WERI-Rb-1 (cell line): ENCODE measurements at regions not wholly inside any gene's neighbourhood (a gene's known extent, or its start where the extent isn't known, plus 50 kb on each side); places are given as distances from the start of the nearest gene placed in this dataset.

ENCODE experiments used
- DNase-seq: peaks from one replicate; pipeline ENCODE4 v3.0.0-alpha.2; 2020
- H3K27ac ChIP-seq: fragments of 250-450 bp; sonication (Bioruptor Pico); 2 replicates; pipeline ENCODE4 v1.5.1; 2020; ENCODE audit warnings: mild to moderate bottlenecking, moderate library complexity
- H3K27me3 ChIP-seq: fragments of 250-450 bp; sonication (Bioruptor Pico); 2 replicates; pipeline ENCODE4 v1.5.1; 2021; ENCODE audit warnings: mild to moderate bottlenecking, low read depth, moderate library complexity; ENCODE audit not compliant: insufficient read depth, severe bottlenecking
- H3K36me3 ChIP-seq: fragments of 250-450 bp; sonication (Bioruptor Pico); 2 replicates; pipeline ENCODE4 v1.5.1; 2020; ENCODE audit warnings: mild to moderate bottlenecking, moderate library complexity
- H3K4me3 ChIP-seq: 2 replicates; pipeline ENCODE4 v1.5.1; 2011; ENCODE audit warnings: low read depth, mild to moderate bottlenecking, control low read depth, low read length
- H3K9me3 ChIP-seq: fragments of 250-450 bp; sonication (Bioruptor Pico); 2 replicates; pipeline ENCODE4 v1.5.1; 2021; ENCODE audit warnings: mild to moderate bottlenecking, moderate library complexity; ENCODE audit not compliant: severe bottlenecking
- TF ChIP-seq, protein P1 (sequence below): IDR thresholded peaks from 2 replicates; pipeline ENCODE4 v1.5.1; 2011; ENCODE audit warnings: low read depth, mild to moderate bottlenecking, control low read depth, inconsistent platforms, low read length

DNA sequence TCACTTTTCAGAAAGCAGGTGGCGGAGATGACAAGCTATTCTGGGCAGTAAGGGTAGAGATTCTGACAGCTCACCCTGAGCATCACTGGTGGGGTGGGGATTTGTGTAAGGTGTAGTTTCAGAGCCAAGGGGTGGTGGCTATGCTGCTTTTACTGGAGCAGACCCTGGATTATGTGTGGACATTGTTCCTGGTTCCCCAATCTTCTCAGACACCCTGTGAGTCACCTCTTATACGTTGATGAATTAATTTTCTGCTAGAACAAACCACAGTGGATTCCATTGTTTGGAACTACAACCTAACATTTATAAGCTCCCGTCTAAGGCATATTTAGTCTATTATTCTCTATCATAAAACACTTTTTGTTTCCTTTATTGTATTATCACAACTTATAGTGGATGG, 169.5 kb upstream of the COL8A1 start:
- Histone ChIP-seq H3K4me3 (no peak overlapping the region), H3K36me3 (no peaks in the 10 kb centered on the region), H3K9me3 (no peaks in the 10 kb centered on the region), H3K27ac (no peak overlapping the region), H3K27me3 (no peaks in the 10 kb centered on the region)
- DNase-seq: no peak
- TF ChIP-seq, protein P1, sequence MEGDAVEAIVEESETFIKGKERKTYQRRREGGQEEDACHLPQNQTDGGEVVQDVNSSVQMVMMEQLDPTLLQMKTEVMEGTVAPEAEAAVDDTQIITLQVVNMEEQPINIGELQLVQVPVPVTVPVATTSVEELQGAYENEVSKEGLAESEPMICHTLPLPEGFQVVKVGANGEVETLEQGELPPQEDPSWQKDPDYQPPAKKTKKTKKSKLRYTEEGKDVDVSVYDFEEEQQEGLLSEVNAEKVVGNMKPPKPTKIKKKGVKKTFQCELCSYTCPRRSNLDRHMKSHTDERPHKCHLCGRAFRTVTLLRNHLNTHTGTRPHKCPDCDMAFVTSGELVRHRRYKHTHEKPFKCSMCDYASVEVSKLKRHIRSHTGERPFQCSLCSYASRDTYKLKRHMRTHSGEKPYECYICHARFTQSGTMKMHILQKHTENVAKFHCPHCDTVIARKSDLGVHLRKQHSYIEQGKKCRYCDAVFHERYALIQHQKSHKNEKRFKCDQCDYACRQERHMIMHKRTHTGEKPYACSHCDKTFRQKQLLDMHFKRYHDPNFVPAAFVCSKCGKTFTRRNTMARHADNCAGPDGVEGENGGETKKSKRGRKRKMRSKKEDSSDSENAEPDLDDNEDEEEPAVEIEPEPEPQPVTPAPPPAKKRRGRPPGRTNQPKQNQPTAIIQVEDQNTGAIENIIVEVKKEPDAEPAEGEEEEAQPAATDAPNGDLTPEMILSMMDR: no peak

DNA sequence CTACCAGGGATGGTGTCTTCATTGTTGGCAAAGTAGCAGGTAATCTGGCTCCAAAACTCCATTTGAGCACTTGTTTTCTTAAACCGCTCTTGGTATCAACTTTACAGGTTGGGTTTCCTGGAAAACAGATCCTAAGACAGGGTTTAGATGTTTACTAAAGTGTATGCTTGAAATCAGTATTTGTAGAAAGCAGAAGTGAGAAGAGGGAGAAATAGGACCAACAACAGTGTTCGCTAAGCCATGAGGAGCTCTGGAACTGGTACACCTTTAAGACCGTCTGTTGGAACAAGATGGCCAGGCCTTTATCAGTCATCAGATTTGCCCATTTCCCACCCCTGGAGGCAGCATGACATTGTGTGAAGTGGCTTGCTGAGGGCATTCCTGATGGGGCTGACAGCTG, 171.0 kb upstream of the COL8A1 start:
- TF ChIP-seq, protein P1: no peak
- Histone ChIP-seq H3K27me3 (no peaks in the 10 kb centered on the region), H3K4me3 (no peak overlapping the region), H3K27ac (no peak overlapping the region), H3K36me3 (no peaks in the 10 kb centered on the region), H3K9me3 (no peaks in the 10 kb centered on the region)
- no peak for DNase-seq

DNA sequence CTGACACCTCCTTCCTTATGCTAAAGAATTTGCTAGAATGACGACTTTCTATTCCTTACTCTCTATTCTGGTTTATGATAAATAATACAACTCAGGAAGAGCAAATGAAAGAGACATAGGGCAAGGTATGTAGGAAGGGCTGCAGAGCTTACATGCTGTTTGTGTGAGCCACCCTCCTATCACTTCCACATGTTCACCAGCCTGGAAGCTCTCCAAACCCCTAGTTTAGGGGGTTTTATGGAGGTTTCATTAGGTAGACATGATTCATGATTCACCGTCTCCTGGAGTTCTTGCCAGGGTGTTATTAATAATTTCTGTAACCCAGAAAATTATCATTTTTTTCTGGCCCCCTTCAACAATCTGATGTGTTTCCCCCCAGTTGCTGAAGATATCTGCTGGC, 172.1 kb upstream of the COL8A1 start:
- no peak for DNase-seq
- Histone ChIP-seq H3K4me3 (no peak overlapping the region), H3K36me3 (no peaks in the 10 kb centered on the region), H3K27ac (no peak overlapping the region), H3K9me3 (no peaks in the 10 kb centered on the region), H3K27me3 (no peaks in the 10 kb centered on the region)
- TF ChIP-seq, protein P1: no peak

DNA sequence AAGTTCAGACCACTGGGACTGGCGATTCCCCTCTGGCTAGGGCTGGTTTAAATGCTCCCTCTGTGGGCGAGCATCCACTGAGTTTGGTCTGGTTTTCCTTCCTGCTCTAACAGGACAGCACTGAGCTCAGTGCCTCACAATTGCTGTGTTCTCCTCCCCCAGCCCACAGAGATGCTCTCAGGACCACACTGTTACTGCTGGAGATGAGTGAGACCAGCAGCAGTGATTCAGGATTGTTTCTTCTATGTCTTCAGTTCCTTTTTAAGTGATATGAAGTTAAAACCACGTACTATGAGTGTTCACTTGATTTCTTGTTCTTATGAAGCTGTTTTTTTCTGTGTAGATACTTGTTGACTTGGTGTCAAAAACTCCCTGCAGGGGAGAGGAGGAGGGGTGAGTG, 180.4 kb upstream of the COL8A1 start:
- H3K9me3 ChIP-seq: no peaks in the 10 kb centered on the region
- DNase-seq: no peak
- no peak overlapping the region for H3K27ac ChIP-seq
- TF ChIP-seq, protein P1: no peak
- H3K36me3 ChIP-seq: no peaks in the 10 kb centered on the region
- no peaks in the 10 kb centered on the region for H3K27me3 ChIP-seq
- H3K4me3 ChIP-seq: no peak overlapping the region

DNA sequence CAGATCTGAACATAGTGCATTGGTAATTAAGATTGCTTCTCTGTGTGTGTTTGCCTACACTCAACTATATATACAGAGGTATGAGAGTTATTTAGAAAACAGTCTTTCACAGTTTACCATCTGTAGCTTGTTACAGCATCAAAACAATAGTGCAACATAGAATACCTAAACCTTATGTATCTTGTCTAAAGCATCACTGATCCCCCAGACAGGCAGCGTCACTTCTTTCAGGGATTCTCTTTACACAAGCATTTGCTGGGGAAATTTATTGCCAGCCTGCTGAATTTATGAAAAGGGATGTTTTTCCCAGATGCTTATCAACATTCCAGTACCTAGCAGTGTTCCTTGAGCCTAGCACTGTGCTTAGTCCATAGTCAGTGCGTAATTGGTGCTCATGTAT, 195.8 kb upstream of the COL8A1 start:
- DNase-seq: no peak
- H3K4me3 ChIP-seq: no peak overlapping the region
- no peaks in the 10 kb centered on the region for H3K36me3 ChIP-seq
- H3K27ac ChIP-seq: no peak overlapping the region
- H3K27me3 ChIP-seq: peaks cover 13% of the 10 kb centered on the region
- no peaks in the 10 kb centered on the region for H3K9me3 ChIP-seq
- TF ChIP-seq, protein P1: no peak

DNA sequence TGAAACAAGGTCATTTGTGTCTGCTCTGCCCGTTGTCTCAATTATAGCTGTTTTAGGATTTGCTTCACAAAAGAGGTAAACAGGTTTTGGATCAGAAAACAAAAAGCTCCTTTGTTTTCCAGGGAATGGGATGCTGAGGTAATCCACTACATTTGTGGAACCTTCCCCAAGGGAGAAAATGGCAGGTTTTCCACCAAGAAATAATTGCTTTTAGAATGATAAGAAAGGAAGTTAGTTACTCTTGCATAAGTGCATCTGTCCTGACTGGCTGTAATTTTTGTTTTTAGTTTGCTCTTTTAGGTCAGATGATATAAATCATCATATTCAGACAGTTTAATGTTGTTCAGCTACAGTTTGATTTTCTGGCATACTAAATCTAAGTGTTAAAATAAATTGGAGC, 198.5 kb upstream of the COL8A1 start:
- no peak for DNase-seq
- peaks cover 13% of the 10 kb centered on the region for H3K27me3 ChIP-seq
- no peak overlapping the region for H3K27ac ChIP-seq
- no peaks in the 10 kb centered on the region for H3K9me3 ChIP-seq
- TF ChIP-seq, protein P1: no peak
- no peaks in the 10 kb centered on the region for H3K36me3 ChIP-seq
- no peak overlapping the region for H3K4me3 ChIP-seq
